B cell (primary cell): ENCODE measurements at regions not wholly inside any gene's neighbourhood (a gene's known extent, or its start where the extent isn't known, plus 50 kb on each side); places are given as distances from the start of the nearest gene placed in this dataset.
"Not testable (repeated sequence)": the region's sequence is repeated elsewhere in the genome, so short reads cannot be mapped to it uniquely, and the experiment has no call there.

Source experiments
- EZH2 ChIP-seq: IDR thresholded peaks from 2 replicates; pipeline ENCODE4 v1.6.1; 2012; ENCODE audit warnings: borderline replicate concordance, low read depth, mild to moderate bottlenecking, moderate library complexity, low read length; ENCODE audit not compliant: insufficient read depth, poor library complexity, severe bottlenecking
- TF ChIP-seq, protein P1 (sequence below): fragments of 200-600 bp; IDR thresholded peaks from one replicate; pipeline ENCODE4 v1.8.0; 2022; ENCODE audit warnings: antibody characterized with exemption, mild to moderate bottlenecking

DNA sequence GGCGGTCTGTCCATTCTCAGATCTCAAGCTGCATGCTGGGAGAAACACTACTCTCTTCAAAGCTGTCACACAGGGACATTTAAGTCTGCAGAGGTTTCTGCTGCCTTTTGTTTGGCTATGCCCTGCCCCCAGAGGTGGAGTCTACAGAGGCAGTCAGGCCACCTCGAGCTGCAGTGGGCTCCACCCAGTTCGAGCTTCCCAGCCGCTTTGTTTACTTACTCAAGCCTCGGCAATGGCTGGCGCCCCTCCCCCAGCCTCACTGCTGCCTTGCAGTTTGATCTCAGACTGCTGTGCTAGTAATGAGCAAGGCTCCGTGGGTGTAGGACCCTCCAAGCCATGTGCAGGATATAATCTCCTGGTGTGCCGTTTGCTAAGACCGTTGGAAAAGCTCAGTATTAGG, 486.1 kb downstream of the DTWD2 start:
- TF ChIP-seq, protein P1, sequence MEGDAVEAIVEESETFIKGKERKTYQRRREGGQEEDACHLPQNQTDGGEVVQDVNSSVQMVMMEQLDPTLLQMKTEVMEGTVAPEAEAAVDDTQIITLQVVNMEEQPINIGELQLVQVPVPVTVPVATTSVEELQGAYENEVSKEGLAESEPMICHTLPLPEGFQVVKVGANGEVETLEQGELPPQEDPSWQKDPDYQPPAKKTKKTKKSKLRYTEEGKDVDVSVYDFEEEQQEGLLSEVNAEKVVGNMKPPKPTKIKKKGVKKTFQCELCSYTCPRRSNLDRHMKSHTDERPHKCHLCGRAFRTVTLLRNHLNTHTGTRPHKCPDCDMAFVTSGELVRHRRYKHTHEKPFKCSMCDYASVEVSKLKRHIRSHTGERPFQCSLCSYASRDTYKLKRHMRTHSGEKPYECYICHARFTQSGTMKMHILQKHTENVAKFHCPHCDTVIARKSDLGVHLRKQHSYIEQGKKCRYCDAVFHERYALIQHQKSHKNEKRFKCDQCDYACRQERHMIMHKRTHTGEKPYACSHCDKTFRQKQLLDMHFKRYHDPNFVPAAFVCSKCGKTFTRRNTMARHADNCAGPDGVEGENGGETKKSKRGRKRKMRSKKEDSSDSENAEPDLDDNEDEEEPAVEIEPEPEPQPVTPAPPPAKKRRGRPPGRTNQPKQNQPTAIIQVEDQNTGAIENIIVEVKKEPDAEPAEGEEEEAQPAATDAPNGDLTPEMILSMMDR, result not testable (repeated sequence)
- not testable (repeated sequence) for TF ChIP-seq EZH2
